HEK293T (cell line): ENCODE measurements at regions not wholly inside any gene's neighbourhood (a gene's known extent, or its start where the extent isn't known, plus 50 kb on each side); places are given as distances from the start of the nearest gene placed in this dataset.

ENCODE experiments used
- BHLHE40 ChIP-seq: fragments of 450-650 bp; IDR thresholded peaks from 2 replicates; pipeline ENCODE4 v1.6.1; 2016; ENCODE audit warnings: mild to moderate bottlenecking, moderate library complexity, borderline replicate concordance
- ELF4 ChIP-seq: fragments of 450-650 bp; IDR thresholded peaks from 2 replicates; pipeline ENCODE4 v1.6.1; 2017; ENCODE audit warnings: antibody characterized with exemption
- FOXA1 ChIP-seq: fragments of 450-650 bp; IDR thresholded peaks from 2 replicates; pipeline ENCODE4 v1.6.1; 2016; ENCODE audit warnings: mild to moderate bottlenecking
- FOXK2 ChIP-seq: fragments of 450-650 bp; IDR thresholded peaks from 2 replicates; pipeline ENCODE4 v1.6.1; 2016; ENCODE audit warnings: mild to moderate bottlenecking
- FOXM1 ChIP-seq: fragments of 450-650 bp; IDR thresholded peaks from 2 replicates; pipeline ENCODE4 v1.6.1; 2017; ENCODE audit warnings: mild to moderate bottlenecking, borderline replicate concordance
- HDGF ChIP-seq: fragments of 450-650 bp; IDR thresholded peaks from 2 replicates; pipeline ENCODE4 v1.6.1; 2017; ENCODE audit warnings: antibody characterized with exemption, borderline replicate concordance
- L3MBTL2 ChIP-seq: fragments of 450-650 bp; conservative IDR thresholded peaks from 2 replicates; pipeline ENCODE4 v1.6.1; 2016; ENCODE audit warnings: mild to moderate bottlenecking
- NFRKB ChIP-seq: fragments of 450-650 bp; IDR thresholded peaks from 2 replicates; pipeline ENCODE4 v1.6.1; 2016; ENCODE audit warnings: mild to moderate bottlenecking, moderate library complexity
- SP1 ChIP-seq: fragments of 450-650 bp; IDR thresholded peaks from 2 replicates; pipeline ENCODE4 v1.6.1; 2017
- SUZ12 ChIP-seq: fragments of 450-650 bp; IDR thresholded peaks from 2 replicates; pipeline ENCODE4 v1.6.1; 2016; ENCODE audit warnings: mild to moderate bottlenecking
- TARDBP ChIP-seq: fragments of 450-650 bp; IDR thresholded peaks from 2 replicates; pipeline ENCODE4 v1.6.1; 2016
- TF ChIP-seq, protein P1 (sequence below): fragments of 450-650 bp; IDR thresholded peaks from 2 replicates; pipeline ENCODE4 v1.6.1; 2016

DNA sequence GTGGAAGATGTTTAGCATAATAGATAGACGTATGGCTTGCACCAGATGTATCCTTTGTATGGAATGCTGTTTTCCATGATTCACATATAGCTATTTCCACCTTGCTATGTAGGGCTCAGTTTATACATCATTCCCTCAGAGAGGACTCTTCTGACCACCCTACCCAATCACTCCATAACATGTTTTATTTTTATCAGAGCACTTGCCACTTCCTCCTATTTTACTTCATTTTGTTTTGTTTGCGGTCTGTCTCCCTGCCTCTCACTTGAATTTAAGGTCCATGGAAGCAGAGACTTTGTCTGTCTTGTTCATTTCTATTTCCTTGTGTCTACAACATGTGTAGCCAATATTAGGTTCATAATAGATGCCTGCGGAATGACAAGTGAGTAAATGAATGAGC, 266.9 kb upstream of the CITED2 start:
- TF ChIP-seq FOXA1 (no peak), HDGF (no peak), TARDBP (no peak), FOXM1 (no peak), ELF4 (no peak), FOXK2 (no peak), NFRKB (no peak), L3MBTL2 (no peak), SP1 (no peak), SUZ12 (no peak), BHLHE40 (no peak)
- TF ChIP-seq, protein P1, sequence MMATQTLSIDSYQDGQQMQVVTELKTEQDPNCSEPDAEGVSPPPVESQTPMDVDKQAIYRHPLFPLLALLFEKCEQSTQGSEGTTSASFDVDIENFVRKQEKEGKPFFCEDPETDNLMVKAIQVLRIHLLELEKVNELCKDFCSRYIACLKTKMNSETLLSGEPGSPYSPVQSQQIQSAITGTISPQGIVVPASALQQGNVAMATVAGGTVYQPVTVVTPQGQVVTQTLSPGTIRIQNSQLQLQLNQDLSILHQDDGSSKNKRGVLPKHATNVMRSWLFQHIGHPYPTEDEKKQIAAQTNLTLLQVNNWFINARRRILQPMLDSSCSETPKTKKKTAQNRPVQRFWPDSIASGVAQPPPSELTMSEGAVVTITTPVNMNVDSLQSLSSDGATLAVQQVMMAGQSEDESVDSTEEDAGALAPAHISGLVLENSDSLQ: no peak
